K562 (cell line): ENCODE measurements at regions not wholly inside any gene's neighbourhood (a gene's known extent, or its start where the extent isn't known, plus 50 kb on each side); places are given as distances from the start of the nearest gene placed in this dataset.

Experiments used
- CBX2 ChIP-seq: fragments of 200-600 bp; sonication (generic); IDR thresholded peaks from one replicate; pipeline ENCODE4 v1.6.1; 2012; ENCODE audit warnings: mild to moderate bottlenecking, low read length, inconsistent platforms; ENCODE audit not compliant: insufficient read depth, poor library complexity, severe bottlenecking
- RBM15 ChIP-seq: fragments of 200-400 bp; formaldehyde crosslinking; IDR thresholded peaks from 2 replicates; pipeline ENCODE4 v1.6.1; 2018; ENCODE audit warnings: mild to moderate bottlenecking, low read length, moderate library complexity; ENCODE audit not compliant: insufficient read depth
- RBM22 ChIP-seq: fragments of 200-400 bp; formaldehyde crosslinking; IDR thresholded peaks from 2 replicates; pipeline ENCODE4 v1.6.1; 2018; ENCODE audit warnings: low read length, low read depth; ENCODE audit not compliant: poor library complexity, severe bottlenecking
- SPI1 ChIP-seq: IDR thresholded peaks from 2 replicates; pipeline ENCODE4 v1.6.1; 2011; ENCODE audit warnings: low read depth, low read length, control low read depth, borderline replicate concordance
- ZNF12 ChIP-seq: sonication (generic); formaldehyde crosslinking; IDR thresholded peaks from 2 replicates; pipeline ENCODE4 v1.4.0; 2020; ENCODE audit warnings: mild to moderate bottlenecking, missing genetic modification reagents
- TF ChIP-seq, protein P1 (sequence below): IDR thresholded peaks from 2 replicates; pipeline ENCODE4 v1.6.1; 2011; ENCODE audit warnings: borderline replicate concordance, low read depth, mild to moderate bottlenecking, moderate library complexity, low read length; ENCODE audit not compliant: insufficient read depth, poor library complexity, severe bottlenecking
- TF ChIP-seq, protein P2 (sequence below), 2 experiments: fragments of 450-650 bp in 1 of 2; sonication (generic) in 1 of 2; formaldehyde crosslinking; conservative IDR thresholded peaks; 2 replicates each; pipeline versions ENCODE4 v1.4.0 to v1.8.1; 2020 to 2022; ENCODE audit warnings: mild to moderate bottlenecking in 1 of 2, missing genetic modification reagents in 1 of 2
- TF ChIP-seq, protein P3 (sequence below): IDR thresholded peaks from 2 replicates; pipeline ENCODE4 v1.6.1; 2012; ENCODE audit warnings: low read depth, low read length, improper control_type of control experiment, borderline replicate concordance
- TF ChIP-seq, protein P4 (sequence below), 2 experiments: IDR thresholded peaks; 2 replicates each; pipeline ENCODE4 v1.6.1; 2012; ENCODE audit warnings: improper control_type of control experiment in 2 of 2, low read depth in 2 of 2, low read length in 2 of 2, borderline replicate concordance in 1 of 2

DNA sequence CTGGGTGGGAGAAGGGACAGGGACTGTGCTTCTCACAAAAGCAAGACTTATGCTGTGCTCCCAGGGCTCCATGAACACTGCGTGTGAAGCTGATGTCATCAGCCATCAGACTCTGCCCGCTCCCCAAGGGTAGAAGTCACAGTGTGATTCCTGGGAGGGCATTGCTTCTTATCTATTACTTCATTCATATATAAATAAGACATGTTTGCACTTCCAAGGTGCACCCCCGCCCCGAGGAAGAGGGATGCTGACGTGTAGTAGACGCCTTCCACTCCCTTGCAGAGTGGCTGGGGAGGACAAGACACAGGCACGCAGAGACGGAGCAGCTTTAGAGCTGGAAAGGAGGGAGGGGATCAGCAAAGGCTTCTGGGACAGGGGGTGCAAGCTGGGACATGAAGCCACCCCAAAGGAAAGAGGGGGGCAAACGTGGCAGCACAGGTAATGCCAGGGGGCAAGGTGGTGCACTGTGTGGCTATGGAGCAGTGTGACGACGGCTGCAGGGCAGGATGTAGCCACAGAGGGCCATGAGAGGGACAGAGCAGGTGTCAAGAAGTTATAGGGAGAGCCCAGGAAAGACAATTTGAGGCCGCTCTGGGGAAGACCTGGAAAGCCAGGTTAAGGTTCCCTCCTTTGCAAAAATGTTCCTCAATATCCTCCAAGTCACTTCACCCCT, 558.5 kb downstream of the MN1 start (continued):
- TF ChIP-seq, protein P1, sequence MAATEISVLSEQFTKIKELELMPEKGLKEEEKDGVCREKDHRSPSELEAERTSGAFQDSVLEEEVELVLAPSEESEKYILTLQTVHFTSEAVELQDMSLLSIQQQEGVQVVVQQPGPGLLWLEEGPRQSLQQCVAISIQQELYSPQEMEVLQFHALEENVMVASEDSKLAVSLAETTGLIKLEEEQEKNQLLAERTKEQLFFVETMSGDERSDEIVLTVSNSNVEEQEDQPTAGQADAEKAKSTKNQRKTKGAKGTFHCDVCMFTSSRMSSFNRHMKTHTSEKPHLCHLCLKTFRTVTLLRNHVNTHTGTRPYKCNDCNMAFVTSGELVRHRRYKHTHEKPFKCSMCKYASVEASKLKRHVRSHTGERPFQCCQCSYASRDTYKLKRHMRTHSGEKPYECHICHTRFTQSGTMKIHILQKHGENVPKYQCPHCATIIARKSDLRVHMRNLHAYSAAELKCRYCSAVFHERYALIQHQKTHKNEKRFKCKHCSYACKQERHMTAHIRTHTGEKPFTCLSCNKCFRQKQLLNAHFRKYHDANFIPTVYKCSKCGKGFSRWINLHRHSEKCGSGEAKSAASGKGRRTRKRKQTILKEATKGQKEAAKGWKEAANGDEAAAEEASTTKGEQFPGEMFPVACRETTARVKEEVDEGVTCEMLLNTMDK: no peak
- TF ChIP-seq ZNF12 (CRISPR knock-in tag): no peak
- TF ChIP-seq RBM15: no peak
- TF ChIP-seq, protein P2, sequence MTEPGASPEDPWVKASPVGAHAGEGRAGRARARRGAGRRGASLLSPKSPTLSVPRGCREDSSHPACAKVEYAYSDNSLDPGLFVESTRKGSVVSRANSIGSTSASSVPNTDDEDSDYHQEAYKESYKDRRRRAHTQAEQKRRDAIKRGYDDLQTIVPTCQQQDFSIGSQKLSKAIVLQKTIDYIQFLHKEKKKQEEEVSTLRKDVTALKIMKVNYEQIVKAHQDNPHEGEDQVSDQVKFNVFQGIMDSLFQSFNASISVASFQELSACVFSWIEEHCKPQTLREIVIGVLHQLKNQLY (CRISPR knock-in tag; conservative IDR thresholded peaks at IDR 0.05): no peak
- TF ChIP-seq RBM22: no peak
- TF ChIP-seq, protein P3, sequence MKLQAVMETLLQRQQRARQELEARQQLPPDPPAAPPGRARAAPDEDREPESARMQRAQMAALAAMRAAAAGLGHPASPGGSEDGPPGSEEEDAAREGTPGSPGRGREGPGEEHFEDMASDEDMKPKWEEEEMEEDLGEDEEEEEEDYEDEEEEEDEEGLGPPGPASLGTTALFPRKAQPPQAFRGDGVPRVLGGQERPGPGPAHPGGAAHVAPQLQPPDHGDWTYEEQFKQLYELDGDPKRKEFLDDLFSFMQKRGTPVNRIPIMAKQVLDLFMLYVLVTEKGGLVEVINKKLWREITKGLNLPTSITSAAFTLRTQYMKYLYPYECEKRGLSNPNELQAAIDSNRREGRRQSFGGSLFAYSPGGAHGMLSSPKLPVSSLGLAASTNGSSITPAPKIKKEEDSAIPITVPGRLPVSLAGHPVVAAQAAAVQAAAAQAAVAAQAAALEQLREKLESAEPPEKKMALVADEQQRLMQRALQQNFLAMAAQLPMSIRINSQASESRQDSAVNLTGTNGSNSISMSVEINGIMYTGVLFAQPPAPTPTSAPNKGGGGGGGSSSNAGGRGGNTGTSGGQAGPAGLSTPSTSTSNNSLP: no peak
- TF ChIP-seq CBX2: no peak
- no peak for TF ChIP-seq SPI1
- TF ChIP-seq, protein P4, sequence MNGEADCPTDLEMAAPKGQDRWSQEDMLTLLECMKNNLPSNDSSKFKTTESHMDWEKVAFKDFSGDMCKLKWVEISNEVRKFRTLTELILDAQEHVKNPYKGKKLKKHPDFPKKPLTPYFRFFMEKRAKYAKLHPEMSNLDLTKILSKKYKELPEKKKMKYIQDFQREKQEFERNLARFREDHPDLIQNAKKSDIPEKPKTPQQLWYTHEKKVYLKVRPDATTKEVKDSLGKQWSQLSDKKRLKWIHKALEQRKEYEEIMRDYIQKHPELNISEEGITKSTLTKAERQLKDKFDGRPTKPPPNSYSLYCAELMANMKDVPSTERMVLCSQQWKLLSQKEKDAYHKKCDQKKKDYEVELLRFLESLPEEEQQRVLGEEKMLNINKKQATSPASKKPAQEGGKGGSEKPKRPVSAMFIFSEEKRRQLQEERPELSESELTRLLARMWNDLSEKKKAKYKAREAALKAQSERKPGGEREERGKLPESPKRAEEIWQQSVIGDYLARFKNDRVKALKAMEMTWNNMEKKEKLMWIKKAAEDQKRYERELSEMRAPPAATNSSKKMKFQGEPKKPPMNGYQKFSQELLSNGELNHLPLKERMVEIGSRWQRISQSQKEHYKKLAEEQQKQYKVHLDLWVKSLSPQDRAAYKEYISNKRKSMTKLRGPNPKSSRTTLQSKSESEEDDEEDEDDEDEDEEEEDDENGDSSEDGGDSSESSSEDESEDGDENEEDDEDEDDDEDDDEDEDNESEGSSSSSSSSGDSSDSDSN (IDR thresholded peaks at IDR 0.05; ENCODE audit: borderline replicate concordance in 1 of 2, low read depth in 2 of 2, low read length in 2 of 2): no peak
